ENCODE measurements at regions not wholly inside any gene's neighbourhood (a gene's known extent, or its start where the extent isn't known, plus 50 kb on each side); places are given as distances from the start of the nearest gene placed in this dataset.
"Not testable (repeated sequence)": the region's sequence is repeated elsewhere in the genome, so short reads cannot be mapped to it uniquely, and the experiment has no call there.

DNA sequence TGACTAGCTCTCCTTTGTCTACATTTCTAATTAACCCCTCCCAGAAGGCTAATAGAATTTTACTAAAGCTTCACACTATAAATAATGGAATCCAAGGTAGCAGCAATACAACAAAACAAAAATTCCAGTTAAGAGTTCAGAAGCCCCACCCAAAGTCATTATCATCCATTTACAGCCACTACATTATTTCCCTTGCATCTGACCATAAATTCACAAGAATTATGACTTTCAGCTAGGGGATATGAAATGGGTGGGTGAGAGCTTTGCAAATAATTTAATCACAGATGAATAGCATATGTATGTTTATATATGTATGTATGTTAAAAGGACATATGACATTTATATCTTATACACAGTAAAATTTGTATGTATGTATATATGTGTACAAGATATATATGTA is 65.3 kb upstream of the PTGDR start:
- H3K36me3 ChIP-seq (ENCODE audit: control insufficient read depth in 3 of 3, insufficient read depth in 3 of 3, low read length in 3 of 3): no peaks in the 10 kb centered on the region
- no peaks in the 10 kb centered on the region for H3K27me3 ChIP-seq (ENCODE audit: control insufficient read depth in 3 of 3, insufficient read depth in 3 of 3, low read length in 3 of 3)
- no peak overlapping the region for H3K9ac ChIP-seq (ENCODE audit: low read depth in 1 of 3, low read length in 3 of 3)
- H3K9me3 ChIP-seq (ENCODE audit: control insufficient read depth in 3 of 3, low read length in 3 of 3): no peaks in the 10 kb centered on the region
- no peaks in the 10 kb centered on the region for H3K4me1 ChIP-seq (ENCODE audit: control insufficient read depth in 3 of 3, insufficient read depth in 3 of 3, low read length in 3 of 3)
- H3K27ac ChIP-seq (ENCODE audit: low read depth, low read length): no peak overlapping the region
- H3K4me3 ChIP-seq (ENCODE audit: low read length in 3 of 3): no peak overlapping the region

DNA sequence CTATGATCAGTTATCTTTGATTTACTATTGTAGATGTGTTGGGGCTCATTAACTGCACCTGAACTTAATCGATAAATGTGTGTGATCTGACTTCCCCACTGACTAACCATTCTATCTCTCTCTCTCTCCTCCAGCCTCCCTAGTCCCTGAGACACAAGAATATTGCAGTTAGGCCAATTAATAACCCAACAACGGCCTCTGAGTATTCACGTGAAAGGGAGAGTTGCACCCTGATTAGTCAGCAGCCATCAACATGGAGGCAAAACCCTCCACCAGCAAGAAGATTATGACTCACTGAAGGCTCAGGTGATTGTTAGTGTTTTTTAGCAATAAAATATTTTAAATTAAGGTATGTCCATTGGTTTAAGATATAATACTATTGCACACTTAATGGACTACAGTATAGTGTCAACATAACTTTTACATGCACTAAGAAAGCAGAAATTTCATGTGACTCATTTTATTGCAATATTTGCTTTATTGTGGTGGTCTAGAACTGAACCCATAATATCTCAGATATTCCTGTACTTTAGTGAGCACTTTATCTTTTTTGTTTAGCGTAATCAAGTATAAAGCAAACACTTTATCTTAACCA is 77.1 kb upstream of the PTGDR start:
- H3K9me3 ChIP-seq (ENCODE audit: control insufficient read depth in 3 of 3, low read length in 3 of 3): no peaks in the 10 kb centered on the region
- no peaks in the 10 kb centered on the region for H3K36me3 ChIP-seq (ENCODE audit: control insufficient read depth in 3 of 3, insufficient read depth in 3 of 3, low read length in 3 of 3)
- H3K9ac ChIP-seq (ENCODE audit: low read depth in 1 of 3, low read length in 3 of 3): no peak overlapping the region
- no peaks in the 10 kb centered on the region for H3K27me3 ChIP-seq (ENCODE audit: control insufficient read depth in 3 of 3, insufficient read depth in 3 of 3, low read length in 3 of 3)
- no peak overlapping the region for H3K4me3 ChIP-seq (ENCODE audit: low read length in 3 of 3)
- no peak overlapping the region for H3K27ac ChIP-seq (ENCODE audit: low read depth, low read length)
- no peaks in the 10 kb centered on the region for H3K4me1 ChIP-seq (ENCODE audit: control insufficient read depth in 3 of 3, insufficient read depth in 3 of 3, low read length in 3 of 3)

DNA sequence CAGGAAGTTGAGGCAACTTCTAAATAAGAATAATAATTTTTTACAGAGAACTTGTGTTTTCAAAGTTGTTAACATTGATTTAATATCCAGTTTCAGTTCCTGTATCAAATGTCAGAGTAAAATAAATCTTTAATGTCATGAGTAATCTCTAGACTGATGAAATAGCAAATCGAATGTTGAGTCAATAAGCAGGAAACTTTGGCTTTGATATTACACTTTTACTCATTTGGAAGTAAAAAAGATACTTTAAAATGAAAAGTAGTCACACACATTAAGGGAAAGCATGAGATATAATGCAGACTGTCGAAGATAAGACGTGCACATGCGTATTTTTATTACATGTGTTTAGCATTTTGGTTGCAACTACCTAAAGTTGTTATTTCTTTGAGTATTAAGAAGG is 78.2 kb upstream of the PTGDR start:
- H3K27me3 ChIP-seq (ENCODE audit: control insufficient read depth in 3 of 3, insufficient read depth in 3 of 3, low read length in 3 of 3): no peaks in the 10 kb centered on the region
- no peak overlapping the region for H3K27ac ChIP-seq (ENCODE audit: low read depth, low read length)
- no peaks in the 10 kb centered on the region for H3K9me3 ChIP-seq (ENCODE audit: control insufficient read depth in 3 of 3, low read length in 3 of 3)
- no peaks in the 10 kb centered on the region for H3K36me3 ChIP-seq (ENCODE audit: control insufficient read depth in 3 of 3, insufficient read depth in 3 of 3, low read length in 3 of 3)
- H3K9ac ChIP-seq (ENCODE audit: low read depth in 1 of 3, low read length in 3 of 3): no peak overlapping the region
- H3K4me3 ChIP-seq (ENCODE audit: low read length in 3 of 3): no peak overlapping the region
- no peaks in the 10 kb centered on the region for H3K4me1 ChIP-seq (ENCODE audit: control insufficient read depth in 3 of 3, insufficient read depth in 3 of 3, low read length in 3 of 3)

DNA sequence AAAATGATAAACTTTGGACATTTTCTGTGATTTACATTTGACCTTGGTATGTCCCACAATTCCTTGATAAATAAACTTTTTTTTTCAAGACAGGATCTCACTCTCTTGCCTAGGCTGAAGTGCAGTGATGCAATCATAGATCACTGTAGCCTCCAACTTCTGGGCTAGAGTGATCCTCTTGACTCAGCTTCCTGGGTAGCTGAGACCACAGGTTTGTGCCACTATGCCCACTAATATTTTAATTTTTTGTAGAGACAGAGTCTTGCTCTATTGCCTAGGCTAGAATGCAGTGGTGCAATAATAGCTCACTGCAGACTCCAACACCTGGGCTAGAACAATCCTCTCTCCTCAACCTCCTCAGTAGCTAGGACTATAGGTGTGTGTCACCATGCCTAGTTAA is 79.1 kb upstream of the PTGDR start:
- Histone ChIP-seq H3K4me3 (ENCODE audit: low read length in 3 of 3) (no peak overlapping the region), H3K9ac (ENCODE audit: low read depth in 1 of 3, low read length in 3 of 3) (no peak overlapping the region), H3K36me3 (ENCODE audit: control insufficient read depth in 3 of 3, insufficient read depth in 3 of 3, low read length in 3 of 3) (no peaks in the 10 kb centered on the region), H3K27me3 (ENCODE audit: control insufficient read depth in 3 of 3, insufficient read depth in 3 of 3, low read length in 3 of 3) (no peaks in the 10 kb centered on the region), H3K27ac (ENCODE audit: low read depth, low read length) (no peak overlapping the region), H3K9me3 (ENCODE audit: control insufficient read depth in 3 of 3, low read length in 3 of 3) (no peaks in the 10 kb centered on the region), H3K4me1 (ENCODE audit: control insufficient read depth in 3 of 3, insufficient read depth in 3 of 3, low read length in 3 of 3) (no peaks in the 10 kb centered on the region)

- H3K27ac ChIP-seq (ENCODE audit: low read depth, low read length): no peak overlapping the region
Measured at GRCh38 chr14:52185178-52185577, 82.3 kb upstream of the PTGDR start.

GRCh38 chr14:52182853-52183252 is 84.6 kb upstream of the PTGDR start:
- Histone ChIP-seq H3K4me3 (ENCODE audit: low read length in 3 of 3) (no peak overlapping the region), H3K27me3 (ENCODE audit: control insufficient read depth in 3 of 3, insufficient read depth in 3 of 3, low read length in 3 of 3) (no peaks in the 10 kb centered on the region), H3K36me3 (ENCODE audit: control insufficient read depth in 3 of 3, insufficient read depth in 3 of 3, low read length in 3 of 3) (no peaks in the 10 kb centered on the region), H3K4me1 (ENCODE audit: control insufficient read depth in 3 of 3, insufficient read depth in 3 of 3, low read length in 3 of 3) (no peaks in the 10 kb centered on the region), H3K27ac (ENCODE audit: low read depth, low read length) (no peak overlapping the region), H3K9me3 (ENCODE audit: control insufficient read depth in 3 of 3, low read length in 3 of 3) (no peaks in the 10 kb centered on the region), H3K9ac (ENCODE audit: low read depth in 1 of 3, low read length in 3 of 3) (no peak overlapping the region)

More at GRCh38 chr14:52185178-52185577, 82.3 kb upstream of the PTGDR start:
- H3K4me3 ChIP-seq (ENCODE audit: low read length in 3 of 3): no peak overlapping the region
- no peak overlapping the region for H3K9ac ChIP-seq (ENCODE audit: low read depth in 1 of 3, low read length in 3 of 3)
- H3K27me3 ChIP-seq (ENCODE audit: control insufficient read depth in 3 of 3, insufficient read depth in 3 of 3, low read length in 3 of 3): no peaks in the 10 kb centered on the region
- H3K36me3 ChIP-seq (ENCODE audit: control insufficient read depth in 3 of 3, insufficient read depth in 3 of 3, low read length in 3 of 3): no peaks in the 10 kb centered on the region
- H3K9me3 ChIP-seq (ENCODE audit: control insufficient read depth in 3 of 3, low read length in 3 of 3): no peaks in the 10 kb centered on the region
- no peaks in the 10 kb centered on the region for H3K4me1 ChIP-seq (ENCODE audit: control insufficient read depth in 3 of 3, insufficient read depth in 3 of 3, low read length in 3 of 3)

- H3K36me3 ChIP-seq (ENCODE audit: control insufficient read depth in 3 of 3, insufficient read depth in 3 of 3, low read length in 3 of 3): no peaks in the 10 kb centered on the region
- H3K9me3 ChIP-seq (ENCODE audit: control insufficient read depth in 3 of 3, low read length in 3 of 3): no peaks in the 10 kb centered on the region
- H3K4me1 ChIP-seq (ENCODE audit: control insufficient read depth in 3 of 3, insufficient read depth in 3 of 3, low read length in 3 of 3): no peaks in the 10 kb centered on the region
- H3K27me3 ChIP-seq (ENCODE audit: control insufficient read depth in 3 of 3, insufficient read depth in 3 of 3, low read length in 3 of 3): no peaks in the 10 kb centered on the region
- no peak overlapping the region for H3K27ac ChIP-seq (ENCODE audit: low read depth, low read length)
- H3K4me3 ChIP-seq (ENCODE audit: low read length in 3 of 3): no peak overlapping the region
- H3K9ac ChIP-seq (ENCODE audit: low read depth in 1 of 3, low read length in 3 of 3): no peak overlapping the region
Measured at GRCh38 chr14:52179141-52179790, 88.2 kb upstream of the PTGDR start.

- Histone ChIP-seq H3K9me3 (ENCODE audit: control insufficient read depth in 3 of 3, low read length in 3 of 3) (peaks cover 0 to 3% (median 0%) of the 10 kb centered on the region in 3 donors), H3K27ac (ENCODE audit: low read depth, low read length) (no peak overlapping the region), H3K4me1 (ENCODE audit: control insufficient read depth in 3 of 3, insufficient read depth in 3 of 3, low read length in 3 of 3) (no peaks in the 10 kb centered on the region), H3K9ac (ENCODE audit: low read depth in 1 of 3, low read length in 3 of 3) (no peak overlapping the region), H3K4me3 (ENCODE audit: low read length in 3 of 3) (no peak overlapping the region), H3K36me3 (ENCODE audit: control insufficient read depth in 3 of 3, insufficient read depth in 3 of 3, low read length in 3 of 3) (no peaks in the 10 kb centered on the region), H3K27me3 (ENCODE audit: control insufficient read depth in 3 of 3, insufficient read depth in 3 of 3, low read length in 3 of 3) (no peaks in the 10 kb centered on the region)
Measured at GRCh38 chr14:52175982-52176502, 91.5 kb upstream of the PTGDR start.

DNA sequence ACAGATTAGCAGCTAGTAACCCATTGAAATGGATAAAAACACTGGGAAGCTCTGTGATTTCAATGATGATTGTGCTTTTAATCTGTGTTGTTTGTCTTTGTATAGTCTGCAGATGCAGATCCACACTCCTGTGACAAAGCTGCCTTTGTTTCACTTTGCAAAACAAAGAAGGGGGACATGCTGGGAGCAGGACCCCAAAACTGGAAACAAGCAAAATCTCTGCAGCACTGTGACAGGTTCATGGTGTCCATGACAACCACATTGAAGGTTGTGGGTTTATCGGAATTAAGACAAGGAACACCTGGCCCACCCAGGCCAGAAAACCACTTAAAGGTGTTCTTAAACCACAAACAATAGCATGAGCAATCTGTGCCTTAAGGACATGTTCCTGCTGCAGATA is 95.6 kb upstream of the PTGDR start:
- not testable (repeated sequence) for H3K9ac ChIP-seq (ENCODE audit: low read depth in 1 of 3, low read length in 3 of 3); H3K4me1 ChIP-seq (ENCODE audit: control insufficient read depth in 3 of 3, insufficient read depth in 3 of 3, low read length in 3 of 3); H3K36me3 ChIP-seq (ENCODE audit: control insufficient read depth in 3 of 3, insufficient read depth in 3 of 3, low read length in 3 of 3); H3K27me3 ChIP-seq (ENCODE audit: control insufficient read depth in 3 of 3, insufficient read depth in 3 of 3, low read length in 3 of 3); H3K27ac ChIP-seq (ENCODE audit: low read depth, low read length); H3K9me3 ChIP-seq (ENCODE audit: control insufficient read depth in 3 of 3, low read length in 3 of 3); H3K4me3 ChIP-seq (ENCODE audit: low read length in 3 of 3)

DNA sequence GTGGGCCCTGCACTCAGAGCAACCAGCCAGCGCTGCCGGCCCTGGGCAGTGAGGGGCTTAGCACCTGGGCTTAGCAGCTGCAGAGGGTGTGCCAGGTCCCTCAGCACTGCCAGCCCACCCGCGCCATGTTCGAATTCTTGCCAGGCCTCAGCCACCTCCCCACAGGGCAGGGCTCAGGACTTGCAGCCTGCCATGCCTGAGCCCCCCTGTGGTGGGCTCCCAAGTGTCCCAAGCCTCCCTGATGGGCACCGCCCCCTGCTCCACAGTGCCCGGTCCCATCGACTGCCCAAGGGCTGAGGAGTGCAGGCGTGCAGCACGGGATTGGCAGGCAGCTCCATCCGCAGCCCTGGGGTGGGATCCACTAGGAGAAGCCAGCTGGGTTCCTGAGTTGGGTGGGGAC is 98.0 kb upstream of the NID2 start:
- H3K9me3 ChIP-seq (ENCODE audit: control insufficient read depth in 3 of 3, low read length in 3 of 3): peaks cover 0 to under 1% (median 0%) of the 10 kb centered on the region in 3 donors
- no peak overlapping the region for H3K4me3 ChIP-seq (ENCODE audit: low read length in 3 of 3)
- no peaks in the 10 kb centered on the region for H3K36me3 ChIP-seq (ENCODE audit: control insufficient read depth in 3 of 3, insufficient read depth in 3 of 3, low read length in 3 of 3)
- no peaks in the 10 kb centered on the region for H3K4me1 ChIP-seq (ENCODE audit: control insufficient read depth in 3 of 3, insufficient read depth in 3 of 3, low read length in 3 of 3)
- H3K27ac ChIP-seq (ENCODE audit: low read depth, low read length): no peak overlapping the region
- H3K9ac ChIP-seq (ENCODE audit: low read depth in 1 of 3, low read length in 3 of 3): no peak overlapping the region
- no peaks in the 10 kb centered on the region for H3K27me3 ChIP-seq (ENCODE audit: control insufficient read depth in 3 of 3, insufficient read depth in 3 of 3, low read length in 3 of 3)
